ENCODE measurements at regions not wholly inside any gene's neighbourhood (a gene's known extent, or its start where the extent isn't known, plus 50 kb on each side); places are given as distances from the start of the nearest gene placed in this dataset.

GRCh38 chr14:62079038-62079437 lies 316.8 kb downstream of the SNAPC1 start:
- no peak for TF ChIP-seq CTCF (IDR thresholded peaks at IDR 0.05)

GRCh38 chr14:62081012-62081612 lies 318.9 kb downstream of the SNAPC1 start:
- TF ChIP-seq CTCF (IDR thresholded peaks at IDR 0.05): no peak

- no peak for TF ChIP-seq CTCF (IDR thresholded peaks at IDR 0.05)
Observed at GRCh38 chr14:62081951-62082350, 319.7 kb downstream of the SNAPC1 start.

GRCh38 chr14:62082779-62083178 lies 320.6 kb downstream of the SNAPC1 start:
- TF ChIP-seq CTCF (IDR thresholded peaks at IDR 0.05): no peak

GRCh38 chr14:62084020-62084419 lies 321.8 kb downstream of the SNAPC1 start:
- TF ChIP-seq CTCF (IDR thresholded peaks at IDR 0.05): no peak

GRCh38 chr14:62087191-62087590 lies 325.0 kb downstream of the SNAPC1 start:
- TF ChIP-seq CTCF (IDR thresholded peaks at IDR 0.05): no peak

GRCh38 chr14:62093736-62094135 lies 331.5 kb downstream of the SNAPC1 start:
- TF ChIP-seq CTCF (IDR thresholded peaks at IDR 0.05): no peak

GRCh38 chr14:62097072-62097471 lies 334.9 kb downstream of the SNAPC1 start:
- no peak for TF ChIP-seq CTCF (IDR thresholded peaks at IDR 0.05)

Measured in LNCAP (cell line).